Kidney (tissue), 13 donors: ENCODE measurements at regions not wholly inside any gene's neighbourhood (a gene's known extent, or its start where the extent isn't known, plus 50 kb on each side); places are given as distances from the start of the nearest gene placed in this dataset.

Source experiments
- DNase-seq, 5 donors: peaks; one replicate each; pipeline ENCODE4 v3.0.0-alpha.2; 2013 to 2020
- FAIRE-seq: peaks from 2 replicates; lab custom pipeline; 2012; peaks lifted over from hg19 to GRCh38; lab: Jason Lieb, UNC
- H3K27ac ChIP-seq, 2 donors: one replicate each; pipeline ENCODE4 v1.7.0; 2013; ENCODE audit warnings: low read depth in 2 of 2, low read length in 2 of 2, inconsistent platforms in 1 of 2
- H3K27me3 ChIP-seq: one replicate; pipeline ENCODE4 v1.7.1; 2013; ENCODE audit warnings: low read length, inconsistent platforms; ENCODE audit not compliant: control insufficient read depth, insufficient read depth
- H3K36me3 ChIP-seq, 3 donors: one replicate each; pipeline versions ENCODE4 v1.7.0 to v1.7.1; 2013; ENCODE audit warnings: low read length in 3 of 3, control low read depth in 1 of 3, inconsistent platforms in 1 of 3; ENCODE audit not compliant: insufficient read depth in 3 of 3, control insufficient read depth in 2 of 3
- H3K4me1 ChIP-seq, 3 donors: one replicate each; pipeline versions ENCODE4 v1.7.0 to v1.7.1; 2013; ENCODE audit warnings: low read length in 3 of 3, inconsistent platforms in 1 of 3, low read depth in 1 of 3; ENCODE audit not compliant: control insufficient read depth in 2 of 3, insufficient read depth in 2 of 3
- H3K4me3 ChIP-seq, 3 donors: one replicate each; pipeline versions ENCODE4 v1.7.0 to v1.8.1; 2013; ENCODE audit warnings: low read length in 3 of 3, control low read depth in 1 of 3, inconsistent platforms in 1 of 3
- H3K9ac ChIP-seq, 3 donors: one replicate each; pipeline versions ENCODE4 v1.7.0 to v1.7.1; 2013; ENCODE audit warnings: low read length in 3 of 3, control low read depth in 1 of 3, inconsistent platforms in 1 of 3
- H3K9me3 ChIP-seq, 3 donors: one replicate each; pipeline versions ENCODE4 v1.7.0 to v1.7.1; 2013; ENCODE audit warnings: low read length in 3 of 3, control low read depth in 1 of 3, inconsistent platforms in 1 of 3; ENCODE audit not compliant: control insufficient read depth in 2 of 3, insufficient read depth in 1 of 3
- intact Hi-C: fragments of 100-400 bp; cut with DNase I; formaldehyde crosslinking; loops from one replicate; pipeline ENCODE4 v1.11.1; 2022
- TF ChIP-seq, protein P1 (sequence below): IDR thresholded peaks from 3 replicates; pipeline ENCODE4 v1.5.1; 2012; ENCODE audit warnings: mild to moderate bottlenecking, moderate library complexity, borderline replicate concordance; ENCODE audit not compliant: insufficient read depth; ENCODE audit errors: extremely low read depth
- donor health status: control.
- donor health status: control.
- donor health status: control.
- donor health status: control.
- donor health status: control.
- donor health status: DM: yes; HTN: yes; CAD: no.
- donor health status: Normal renal cell carcinoma (clear cell type).

DNA sequence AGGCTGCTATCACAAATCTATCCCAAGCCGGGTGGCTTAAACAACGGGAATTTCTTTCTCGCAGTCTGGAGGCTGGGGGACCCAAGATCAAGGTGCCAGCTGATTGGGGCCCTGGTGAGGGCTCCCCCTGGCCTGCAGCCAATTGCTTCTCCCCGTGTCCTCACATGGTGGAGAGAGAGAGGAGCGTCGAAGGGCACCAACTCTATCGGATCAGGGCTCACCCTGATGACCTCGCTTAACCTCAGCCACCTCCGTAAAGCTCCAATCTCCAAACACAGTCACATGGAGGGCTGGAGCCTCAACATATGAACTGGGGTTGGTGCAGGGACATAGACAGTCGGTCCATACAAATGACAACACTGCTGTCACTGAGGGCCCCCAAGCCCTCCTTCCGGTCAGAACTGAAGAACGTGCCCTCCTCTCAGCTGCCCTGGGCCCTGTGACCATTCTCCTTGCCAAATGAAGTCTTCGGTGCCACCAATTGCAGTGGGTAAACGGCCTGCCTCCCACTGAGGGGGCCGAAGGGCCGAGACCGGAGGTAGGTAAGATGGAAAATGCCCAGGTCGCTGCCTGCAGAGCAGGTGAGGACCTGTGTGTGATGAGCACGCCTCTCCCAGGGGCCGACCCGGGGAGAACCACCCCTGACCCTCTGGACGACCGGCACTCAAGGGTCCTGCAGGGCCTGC lies 211.0 kb downstream of the TOMM20 start:
- peak overlapping the region; percentile 56 to 86 for H3K27ac ChIP-seq
- peaks cover 5 to 34% (median 33%) of the 10 kb centered on the region in 3 donors for H3K4me1 ChIP-seq
- intact Hi-C loops, result loop anchor here (5.0 to 10.0 kb wide), 2 partner anchors 160 to 303 kb away; partner anchors contain the start of gene IRF2BP2
- no peaks in the 10 kb centered on the region for H3K27me3 ChIP-seq
- FAIRE-seq (no peak), DNase-seq (peak in 1 of 5 donors; percentile 68)
- no peak overlapping the region for H3K4me3 ChIP-seq
- TF ChIP-seq, protein P1, sequence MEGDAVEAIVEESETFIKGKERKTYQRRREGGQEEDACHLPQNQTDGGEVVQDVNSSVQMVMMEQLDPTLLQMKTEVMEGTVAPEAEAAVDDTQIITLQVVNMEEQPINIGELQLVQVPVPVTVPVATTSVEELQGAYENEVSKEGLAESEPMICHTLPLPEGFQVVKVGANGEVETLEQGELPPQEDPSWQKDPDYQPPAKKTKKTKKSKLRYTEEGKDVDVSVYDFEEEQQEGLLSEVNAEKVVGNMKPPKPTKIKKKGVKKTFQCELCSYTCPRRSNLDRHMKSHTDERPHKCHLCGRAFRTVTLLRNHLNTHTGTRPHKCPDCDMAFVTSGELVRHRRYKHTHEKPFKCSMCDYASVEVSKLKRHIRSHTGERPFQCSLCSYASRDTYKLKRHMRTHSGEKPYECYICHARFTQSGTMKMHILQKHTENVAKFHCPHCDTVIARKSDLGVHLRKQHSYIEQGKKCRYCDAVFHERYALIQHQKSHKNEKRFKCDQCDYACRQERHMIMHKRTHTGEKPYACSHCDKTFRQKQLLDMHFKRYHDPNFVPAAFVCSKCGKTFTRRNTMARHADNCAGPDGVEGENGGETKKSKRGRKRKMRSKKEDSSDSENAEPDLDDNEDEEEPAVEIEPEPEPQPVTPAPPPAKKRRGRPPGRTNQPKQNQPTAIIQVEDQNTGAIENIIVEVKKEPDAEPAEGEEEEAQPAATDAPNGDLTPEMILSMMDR, result no peak
- peak overlapping the region in 1 of 3 donors; percentile 57 for H3K9ac ChIP-seq
- no peaks in the 10 kb centered on the region for H3K36me3 ChIP-seq
- H3K9me3 ChIP-seq, result no peaks in the 10 kb centered on the region

DNA sequence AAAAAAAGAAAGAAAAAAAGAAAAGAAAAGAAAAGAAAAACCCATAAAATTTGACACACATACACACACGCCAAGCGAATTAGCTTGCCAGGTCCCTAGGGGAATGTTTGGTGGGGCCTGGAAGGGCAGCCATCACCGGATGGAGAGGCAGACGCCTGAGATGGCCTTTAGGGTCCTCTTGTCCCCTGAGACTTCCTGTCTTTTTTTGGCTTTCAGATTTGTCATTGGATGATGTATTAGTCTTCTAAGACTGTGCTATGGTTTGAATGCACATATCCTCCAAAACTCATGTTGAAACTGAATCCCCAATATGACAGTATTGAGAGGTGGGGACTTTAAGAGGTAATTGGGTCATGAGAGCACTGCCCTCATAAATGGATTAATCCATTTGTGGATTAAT lies 211.8 kb downstream of the TOMM20 start:
- Histone ChIP-seq H3K27me3 (no peaks in the 10 kb centered on the region), H3K27ac (peak overlapping the region; percentile 1 to 56), H3K9me3 (no peaks in the 10 kb centered on the region), H3K9ac (no peak overlapping the region), H3K4me3 (no peak overlapping the region), H3K4me1 (peaks cover 5 to 36% (median 30%) of the 10 kb centered on the region in 3 donors), H3K36me3 (no peaks in the 10 kb centered on the region)
- DNase-seq (peak in 2 of 5 donors; percentile 30 to 39), FAIRE-seq (no peak)
- TF ChIP-seq, protein P1, result no peak
- intact Hi-C loops, result loop anchor here (5.0 to 10.0 kb wide), 2 partner anchors 160 to 302 kb away; partner anchors contain the start of gene IRF2BP2

DNA sequence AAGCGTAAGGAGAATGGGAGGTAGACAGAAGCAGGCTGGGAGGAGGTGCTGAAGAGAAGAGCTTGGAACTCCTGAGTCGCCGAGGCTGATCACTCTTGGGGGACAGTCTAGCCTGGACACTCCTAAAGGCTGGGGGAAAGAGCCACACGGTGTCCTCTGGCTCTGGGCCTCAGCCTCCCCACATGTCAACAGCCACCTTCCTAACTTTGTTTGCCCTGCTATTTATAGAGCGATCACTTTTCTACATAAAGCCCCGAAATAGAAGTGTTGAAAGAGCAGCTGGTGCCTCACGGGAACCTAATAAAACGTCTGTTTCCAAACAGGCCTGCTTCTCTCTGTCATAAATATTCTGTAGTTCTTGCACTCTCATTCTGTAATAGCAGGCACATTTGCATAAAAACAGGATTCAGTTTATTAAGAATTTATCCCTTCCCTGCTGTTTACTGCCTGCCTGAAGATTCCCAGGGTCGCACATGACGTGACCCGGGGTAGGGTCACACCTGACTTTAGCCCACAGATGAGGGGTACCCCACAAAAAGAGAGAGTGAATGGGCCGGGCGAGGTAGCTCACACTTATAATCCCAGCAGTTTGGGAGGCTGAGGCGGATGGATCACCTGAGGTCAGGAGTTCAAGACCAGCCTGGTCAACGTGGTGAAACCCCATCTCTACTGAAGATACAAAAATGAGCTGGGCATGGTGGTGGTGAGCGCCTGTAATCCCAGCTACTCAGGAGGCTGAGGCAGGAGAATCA lies 212.5 kb downstream of the TOMM20 start:
- H3K9ac ChIP-seq, result peak overlapping the region in 1 of 3 donors; percentile 34
- no peaks in the 10 kb centered on the region for H3K9me3 ChIP-seq
- H3K36me3 ChIP-seq, result no peaks in the 10 kb centered on the region
- no peak for FAIRE-seq
- H3K27me3 ChIP-seq, result no peaks in the 10 kb centered on the region
- TF ChIP-seq, protein P1, result no peak
- H3K4me3 ChIP-seq, result no peak overlapping the region
- DNase-seq, result peak in 2 of 5 donors; percentile 37 to 81
- intact Hi-C loops, result loop anchor here (5.0 to 10.0 kb wide), 2 partner anchors 161 to 301 kb away; partner anchors contain the start of gene IRF2BP2
- peak overlapping the region in 1 of 2 donors; percentile 26 for H3K27ac ChIP-seq
- peaks cover 5 to 36% (median 23%) of the 10 kb centered on the region in 3 donors for H3K4me1 ChIP-seq
